Stomach (tissue), 4 donors: ENCODE measurements at regions not wholly inside any gene's neighbourhood (a gene's known extent, or its start where the extent isn't known, plus 50 kb on each side); places are given as distances from the start of the nearest gene placed in this dataset.
"Not testable (repeated sequence)": the region's sequence is repeated elsewhere in the genome, so short reads cannot be mapped to it uniquely, and the experiment has no call there.

Source experiments
- CTCF ChIP-seq, 7 experiments: fragments of 450-650 bp in 4 of 7; fragments of 200-600 bp in 3 of 7; sonication (generic) in 3 of 7; IDR thresholded peaks; one replicate each; pipeline ENCODE4 v1.5.1; 2016 to 2019; ENCODE audit warnings: antibody characterized with exemption in 7 of 7, control low read depth in 2 of 7, mild to moderate bottlenecking in 1 of 7
- EP300 ChIP-seq: sonication (generic); formaldehyde crosslinking; IDR thresholded peaks from one replicate; pipeline ENCODE4 v1.6.1; 2017; ENCODE audit warnings: antibody characterized with exemption
- POLR2A ChIP-seq, 4 donors: fragments of 450-650 bp; IDR thresholded peaks; one replicate each; pipeline ENCODE4 v1.6.1; 2016; ENCODE audit warnings: antibody characterized with exemption in 4 of 4, control low read depth in 2 of 4, mild to moderate bottlenecking in 1 of 4, moderate library complexity in 1 of 4

- TF ChIP-seq POLR2A (IDR thresholded peaks at IDR 0.05); CTCF (IDR thresholded peaks at IDR 0.05); EP300: not testable (repeated sequence)
Observed at GRCh38 chr1:149674921-149675320, 91.3 kb downstream of the PPIAL4C start.
